A673 (cell line): ENCODE measurements at regions not wholly inside any gene's neighbourhood (a gene's known extent, or its start where the extent isn't known, plus 50 kb on each side); places are given as distances from the start of the nearest gene placed in this dataset.

Source experiments
- EZH2 ChIP-seq: fragments of 200-600 bp; sonication (generic); IDR thresholded peaks from 2 replicates; pipeline ENCODE4 v1.6.1; 2017; ENCODE audit warnings: borderline replicate concordance, low read depth, mild to moderate bottlenecking, mixed read lengths, antibody characterized with exemption, low read length; ENCODE audit not compliant: poor library complexity, severe bottlenecking
- TF ChIP-seq, protein P1 (sequence below): fragments of 300-800, 200-600 bp; sonication (generic); conservative IDR thresholded peaks from 2 replicates; pipeline ENCODE4 v1.5.1; 2017; ENCODE audit warnings: low read depth, mild to moderate bottlenecking, antibody characterized with exemption, low read length, moderate library complexity, mixed read lengths

DNA sequence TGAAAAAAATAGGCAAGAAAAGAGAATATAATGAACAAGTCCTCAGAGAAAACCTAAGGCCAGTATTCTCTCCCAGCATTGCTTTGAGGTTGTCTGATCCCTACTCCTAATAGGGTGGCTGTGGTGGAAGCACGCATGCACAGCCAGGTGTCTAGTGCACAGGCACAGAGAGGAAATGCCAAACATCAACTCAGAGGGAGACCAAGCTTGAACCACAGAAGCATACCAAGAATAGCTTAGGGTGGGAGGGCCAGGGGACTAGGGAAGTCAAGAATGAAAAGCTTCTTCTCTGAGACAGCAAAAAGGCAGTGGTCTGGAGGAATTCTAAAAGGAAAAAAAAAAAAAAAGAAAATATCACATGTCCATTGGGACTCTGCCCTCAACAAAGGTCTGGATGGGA is 244.1 kb upstream of the API5 start:
- TF ChIP-seq, protein P1, sequence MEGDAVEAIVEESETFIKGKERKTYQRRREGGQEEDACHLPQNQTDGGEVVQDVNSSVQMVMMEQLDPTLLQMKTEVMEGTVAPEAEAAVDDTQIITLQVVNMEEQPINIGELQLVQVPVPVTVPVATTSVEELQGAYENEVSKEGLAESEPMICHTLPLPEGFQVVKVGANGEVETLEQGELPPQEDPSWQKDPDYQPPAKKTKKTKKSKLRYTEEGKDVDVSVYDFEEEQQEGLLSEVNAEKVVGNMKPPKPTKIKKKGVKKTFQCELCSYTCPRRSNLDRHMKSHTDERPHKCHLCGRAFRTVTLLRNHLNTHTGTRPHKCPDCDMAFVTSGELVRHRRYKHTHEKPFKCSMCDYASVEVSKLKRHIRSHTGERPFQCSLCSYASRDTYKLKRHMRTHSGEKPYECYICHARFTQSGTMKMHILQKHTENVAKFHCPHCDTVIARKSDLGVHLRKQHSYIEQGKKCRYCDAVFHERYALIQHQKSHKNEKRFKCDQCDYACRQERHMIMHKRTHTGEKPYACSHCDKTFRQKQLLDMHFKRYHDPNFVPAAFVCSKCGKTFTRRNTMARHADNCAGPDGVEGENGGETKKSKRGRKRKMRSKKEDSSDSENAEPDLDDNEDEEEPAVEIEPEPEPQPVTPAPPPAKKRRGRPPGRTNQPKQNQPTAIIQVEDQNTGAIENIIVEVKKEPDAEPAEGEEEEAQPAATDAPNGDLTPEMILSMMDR: no peak
- no peak for TF ChIP-seq EZH2
